Fibroblast of the aortic adventitia (primary cell): ENCODE measurements at regions not wholly inside any gene's neighbourhood (a gene's known extent, or its start where the extent isn't known, plus 50 kb on each side); places are given as distances from the start of the nearest gene placed in this dataset.

Experiments used
- DNase-seq: peaks from one replicate; pipeline ENCODE4 v3.0.0-alpha.2; 2010; ENCODE audit warnings: low read depth
- H3K4me3 ChIP-seq: 2 replicates; pipeline ENCODE4 v1.5.1; 2011; ENCODE audit warnings: low read depth, mild to moderate bottlenecking, control low read depth, low read length, moderate library complexity
- CTCF ChIP-seq: IDR thresholded peaks from 2 replicates; pipeline ENCODE4 v1.5.1; 2011; ENCODE audit warnings: mild to moderate bottlenecking, low read length, control low read depth, inconsistent platforms; ENCODE audit not compliant: insufficient read depth

- no peak for TF ChIP-seq CTCF
- no peak overlapping the region for H3K4me3 ChIP-seq
Measured at GRCh38 chr13:107870400-107870799, 344.9 kb downstream of the LIG4 start.

GRCh38 chr13:107867701-107868661 is 347.4 kb downstream of the LIG4 start:
- peak; percentile 17 for DNase-seq

More at GRCh38 chr13:107870400-107870799, 344.9 kb downstream of the LIG4 start:
- no peak for DNase-seq

GRCh38 chr13:107866941-107867623 is 348.3 kb downstream of the LIG4 start:
- peak overlapping the region; percentile 66 for H3K4me3 ChIP-seq
- peak; percentile 24 for DNase-seq
- no peak for TF ChIP-seq CTCF

More at GRCh38 chr13:107867701-107868661, 347.4 kb downstream of the LIG4 start:
- H3K4me3 ChIP-seq = peak overlapping the region; percentile 66
- TF ChIP-seq CTCF = peak; percentile 38

GRCh38 chr13:107866032-107866940 is 349.1 kb downstream of the LIG4 start:
- peak overlapping the region; percentile 66 for H3K4me3 ChIP-seq
- TF ChIP-seq CTCF = no peak
- DNase-seq = peak; percentile 12

GRCh38 chr13:107865643-107866031 is 349.7 kb downstream of the LIG4 start:
- peak overlapping the region; percentile 66 for H3K4me3 ChIP-seq
- peak; percentile 8 for DNase-seq
- TF ChIP-seq CTCF = no peak

- peak overlapping the region; percentile 66 for H3K4me3 ChIP-seq
Measured at GRCh38 chr13:107865318-107865575, 350.1 kb downstream of the LIG4 start.

More at GRCh38 chr13:107865318-107865575, 350.1 kb downstream of the LIG4 start:
- DNase-seq = no peak
- no peak for TF ChIP-seq CTCF
